ENCODE measurements at regions not wholly inside any gene's neighbourhood (a gene's known extent, or its start where the extent isn't known, plus 50 kb on each side); places are given as distances from the start of the nearest gene placed in this dataset.
A peak's percentile ranks its signal among the peaks of the same experiment; 100 is the strongest.

GRCh38 chr15:98444138-98444537 lies 204.2 kb upstream of the IGF1R start:
- TF ChIP-seq CTCF (IDR thresholded peaks at IDR 0.05; ENCODE audit: unreplicated experiment in 3 of 3): no peak
- H3K36me3 Mint-ChIP-seq (ENCODE audit: low read depth): peaks cover 3% of the 10 kb centered on the region
- H3K4me1 Mint-ChIP-seq: peaks cover 22% of the 10 kb centered on the region

GRCh38 chr15:98445315-98445714 lies 203.0 kb upstream of the IGF1R start:
- peaks cover 22% of the 10 kb centered on the region for H3K4me1 Mint-ChIP-seq
- TF ChIP-seq CTCF (IDR thresholded peaks at IDR 0.05; ENCODE audit: unreplicated experiment in 3 of 3): no peak
- no peak overlapping the region for H3K27ac Mint-ChIP-seq

More at GRCh38 chr15:98444138-98444537, 204.2 kb upstream of the IGF1R start:
- peaks cover 15% of the 10 kb centered on the region for H3K9me3 Mint-ChIP-seq
- no peak overlapping the region for H3K4me3 Mint-ChIP-seq
- H3K27me3 Mint-ChIP-seq (ENCODE audit: low read depth): peaks cover 8% of the 10 kb centered on the region
- peak overlapping the region in 1 of 3 experiments; percentile 31 for H3K27ac Mint-ChIP-seq

GRCh38 chr15:98446083-98446482 lies 202.3 kb upstream of the IGF1R start:
- Mint-ChIP-seq H3K27me3 (ENCODE audit: low read depth) (peaks cover 8% of the 10 kb centered on the region), H3K4me3 (no peak overlapping the region), H3K9me3 (peaks cover 19% of the 10 kb centered on the region), H3K27ac (no peak overlapping the region), H3K36me3 (ENCODE audit: low read depth) (peaks cover 3% of the 10 kb centered on the region), H3K4me1 (peaks cover 22% of the 10 kb centered on the region)
- TF ChIP-seq CTCF (IDR thresholded peaks at IDR 0.05; ENCODE audit: unreplicated experiment in 3 of 3): no peak

More at GRCh38 chr15:98445315-98445714, 203.0 kb upstream of the IGF1R start:
- H3K36me3 Mint-ChIP-seq (ENCODE audit: low read depth): peaks cover 3% of the 10 kb centered on the region
- peaks cover 19% of the 10 kb centered on the region for H3K9me3 Mint-ChIP-seq
- no peak overlapping the region for H3K4me3 Mint-ChIP-seq
- H3K27me3 Mint-ChIP-seq (ENCODE audit: low read depth): peaks cover 8% of the 10 kb centered on the region

GRCh38 chr15:98447069-98447468 lies 201.3 kb upstream of the IGF1R start:
- H3K27ac Mint-ChIP-seq: no peak overlapping the region
- no peak for TF ChIP-seq CTCF (IDR thresholded peaks at IDR 0.05; ENCODE audit: unreplicated experiment in 3 of 3)
- H3K27me3 Mint-ChIP-seq (ENCODE audit: low read depth): peaks cover 8% of the 10 kb centered on the region
- H3K4me3 Mint-ChIP-seq: no peak overlapping the region
- peaks cover 3% of the 10 kb centered on the region for H3K36me3 Mint-ChIP-seq (ENCODE audit: low read depth)
- peaks cover 22% of the 10 kb centered on the region for H3K4me1 Mint-ChIP-seq
- H3K9me3 Mint-ChIP-seq: peaks cover 19% of the 10 kb centered on the region

GRCh38 chr15:98451236-98451635 lies 197.1 kb upstream of the IGF1R start:
- Mint-ChIP-seq H3K4me1 (no peaks in the 10 kb centered on the region), H3K27me3 (ENCODE audit: low read depth) (peaks cover 2% of the 10 kb centered on the region), H3K36me3 (ENCODE audit: low read depth) (peaks cover 3% of the 10 kb centered on the region), H3K9me3 (peaks cover 19% of the 10 kb centered on the region), H3K4me3 (no peak overlapping the region), H3K27ac (no peak overlapping the region)
- no peak for TF ChIP-seq CTCF (IDR thresholded peaks at IDR 0.05; ENCODE audit: unreplicated experiment in 3 of 3)

GRCh38 chr15:98452238-98452637 lies 196.1 kb upstream of the IGF1R start:
- Mint-ChIP-seq H3K4me1 (no peaks in the 10 kb centered on the region), H3K36me3 (ENCODE audit: low read depth) (peaks cover under 1% of the 10 kb centered on the region), H3K9me3 (peaks cover 18% of the 10 kb centered on the region), H3K27me3 (ENCODE audit: low read depth) (no peaks in the 10 kb centered on the region), H3K4me3 (no peak overlapping the region), H3K27ac (no peak overlapping the region)
- no peak for TF ChIP-seq CTCF (IDR thresholded peaks at IDR 0.05; ENCODE audit: unreplicated experiment in 3 of 3)

Data from nephron (organoid).